ENCODE measurements at regions not wholly inside any gene's neighbourhood (a gene's known extent, or its start where the extent isn't known, plus 50 kb on each side); places are given as distances from the start of the nearest gene placed in this dataset.

DNA sequence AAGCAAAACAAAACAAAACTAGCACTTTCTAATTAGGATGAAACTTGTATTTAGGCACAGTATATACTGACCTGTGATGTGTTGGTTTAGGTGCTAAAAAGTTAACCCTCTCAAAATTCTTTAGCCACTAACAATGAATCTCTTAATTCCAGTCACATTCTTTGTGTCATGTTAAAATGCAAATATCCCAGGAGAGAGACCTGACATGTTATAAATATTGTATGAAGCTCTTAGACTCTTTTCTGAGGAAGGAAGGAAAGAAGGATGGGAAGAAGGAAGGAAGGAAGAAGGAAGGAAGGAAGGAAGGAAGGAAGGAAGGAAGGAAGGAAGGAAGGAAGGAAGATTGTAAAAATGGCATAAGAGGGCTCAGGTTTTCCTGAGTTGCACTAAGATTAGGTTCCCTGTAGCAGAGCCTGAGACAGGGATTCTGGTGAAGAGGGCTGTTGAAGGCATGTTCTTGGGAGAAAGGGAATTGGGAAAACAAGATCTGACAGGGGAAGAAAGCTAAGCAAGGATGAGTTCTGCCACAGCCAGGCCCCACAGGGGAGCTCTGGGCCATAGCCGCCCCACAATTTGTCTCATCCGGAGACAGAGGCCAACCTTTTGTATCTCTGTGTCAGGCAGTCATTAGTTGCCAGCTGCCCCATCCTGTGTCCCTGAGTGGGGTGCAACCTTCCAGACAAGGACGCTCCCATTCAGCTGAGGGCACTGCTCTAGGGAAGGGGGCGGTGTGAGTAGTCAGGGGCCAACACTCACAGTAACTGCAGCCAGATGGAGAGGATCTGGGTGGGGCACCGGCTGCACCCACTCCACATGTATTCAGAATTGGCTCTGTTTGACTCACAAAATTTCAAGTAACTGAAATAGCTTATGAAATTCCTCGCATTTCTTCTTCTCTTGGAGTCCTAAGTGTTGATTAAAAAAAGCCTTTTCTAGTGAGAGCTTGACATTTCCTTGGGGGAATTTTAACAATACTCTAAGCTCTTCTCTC lies 189.3 kb upstream of the ARG1 start:
- DNase-seq = no peak

DNA sequence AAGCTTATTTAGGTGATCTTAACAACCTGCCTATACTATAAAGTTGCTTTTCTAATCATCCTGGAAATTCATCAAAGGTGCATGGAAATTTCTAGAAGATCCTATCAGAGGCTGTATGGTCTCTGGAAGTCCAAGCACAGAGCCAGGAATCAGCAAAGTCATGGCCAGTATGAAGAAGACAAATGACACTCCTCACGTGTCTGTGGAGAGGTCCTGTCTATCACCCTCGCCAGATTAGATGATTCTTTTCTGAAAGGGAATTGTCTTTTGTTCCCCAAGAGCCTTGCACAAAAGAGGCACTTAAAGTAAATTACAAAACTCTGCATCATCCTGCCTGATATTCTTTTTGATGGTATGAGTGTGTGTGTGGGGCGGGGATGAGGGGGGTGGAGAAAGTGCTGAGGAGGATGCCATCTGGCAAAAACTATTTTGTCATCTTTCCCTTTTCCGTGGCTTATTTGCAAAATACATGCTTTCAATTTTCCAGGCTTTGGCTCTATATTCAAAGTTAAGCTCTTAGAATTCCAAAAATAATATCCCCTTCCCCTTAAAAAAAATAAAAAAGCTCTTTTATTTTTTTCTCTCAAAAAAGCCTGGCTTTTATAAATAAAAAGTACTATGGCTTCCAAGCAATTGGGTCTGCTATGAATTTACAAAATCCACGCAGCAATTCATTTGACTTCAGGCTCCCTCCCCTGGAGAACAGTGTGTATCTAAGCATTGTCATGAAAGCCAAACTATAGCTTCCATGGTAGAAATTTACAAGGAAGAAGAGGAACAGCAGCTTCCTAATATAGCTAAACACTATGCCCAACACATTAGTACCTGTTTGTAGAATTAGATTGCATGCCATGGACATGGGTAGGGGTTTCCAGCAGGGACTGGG lies 185.2 kb upstream of the ARG1 start:
- DNase-seq = no peak

DNA sequence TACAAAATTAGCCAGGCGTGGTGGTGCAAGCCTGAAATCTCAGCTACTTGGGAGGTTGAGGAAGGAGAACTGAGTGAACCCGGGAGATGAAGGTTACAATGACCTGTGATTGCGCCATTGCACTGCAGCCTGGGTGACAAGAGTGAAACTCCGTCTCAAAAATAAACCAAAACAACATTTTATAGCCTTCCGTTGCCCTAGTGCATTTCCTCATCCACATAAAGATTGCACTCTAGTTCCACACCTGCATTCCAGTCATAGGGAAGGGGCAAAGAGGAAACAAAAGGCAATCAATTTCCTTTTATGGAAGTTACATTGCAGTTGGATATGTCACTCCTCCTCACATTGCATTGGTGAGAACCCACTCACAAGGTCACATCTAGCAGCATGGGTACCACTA lies 182.7 kb upstream of the ARG1 start:
- no peak for DNase-seq

DNA sequence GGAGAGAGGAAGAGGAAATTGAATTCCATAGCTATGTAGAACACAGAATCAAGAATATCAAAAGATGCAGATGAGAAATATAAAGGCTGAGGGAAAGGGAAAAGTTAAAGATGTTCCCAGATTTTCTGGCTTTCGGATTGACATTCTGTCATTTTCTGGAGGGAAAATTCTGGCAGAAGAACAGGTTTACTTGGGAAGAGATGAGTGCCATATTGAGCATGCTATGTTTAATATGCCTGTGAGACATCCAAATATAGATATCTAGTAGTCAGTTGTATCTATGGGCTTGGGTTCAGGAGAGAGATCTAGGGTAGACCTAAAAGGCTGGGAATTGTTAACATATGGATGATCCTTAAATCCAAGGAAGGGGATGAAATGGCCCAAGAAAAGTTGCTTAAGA lies 181.9 kb upstream of the ARG1 start:
- DNase-seq = no peak

DNA sequence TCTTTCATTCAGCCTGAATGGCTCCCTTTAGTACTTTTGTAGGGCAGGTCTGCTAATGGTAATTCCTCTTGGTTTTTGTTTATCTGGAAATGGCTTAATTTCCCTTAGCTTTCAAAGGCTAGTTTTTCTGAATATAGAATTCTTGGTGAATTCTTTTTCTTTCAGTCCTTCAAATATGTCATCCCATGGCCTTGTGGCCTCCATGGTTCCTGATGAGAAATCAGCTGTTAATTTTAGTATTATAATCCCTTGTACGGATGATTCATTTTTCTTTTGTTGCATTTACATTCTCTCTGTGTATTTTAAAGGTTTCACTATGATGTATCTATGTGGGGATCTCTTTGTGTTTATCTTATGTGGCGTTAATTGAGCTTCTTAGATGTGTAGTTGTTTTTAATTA lies 179.6 kb upstream of the ARG1 start:
- DNase-seq = no peak

DNA sequence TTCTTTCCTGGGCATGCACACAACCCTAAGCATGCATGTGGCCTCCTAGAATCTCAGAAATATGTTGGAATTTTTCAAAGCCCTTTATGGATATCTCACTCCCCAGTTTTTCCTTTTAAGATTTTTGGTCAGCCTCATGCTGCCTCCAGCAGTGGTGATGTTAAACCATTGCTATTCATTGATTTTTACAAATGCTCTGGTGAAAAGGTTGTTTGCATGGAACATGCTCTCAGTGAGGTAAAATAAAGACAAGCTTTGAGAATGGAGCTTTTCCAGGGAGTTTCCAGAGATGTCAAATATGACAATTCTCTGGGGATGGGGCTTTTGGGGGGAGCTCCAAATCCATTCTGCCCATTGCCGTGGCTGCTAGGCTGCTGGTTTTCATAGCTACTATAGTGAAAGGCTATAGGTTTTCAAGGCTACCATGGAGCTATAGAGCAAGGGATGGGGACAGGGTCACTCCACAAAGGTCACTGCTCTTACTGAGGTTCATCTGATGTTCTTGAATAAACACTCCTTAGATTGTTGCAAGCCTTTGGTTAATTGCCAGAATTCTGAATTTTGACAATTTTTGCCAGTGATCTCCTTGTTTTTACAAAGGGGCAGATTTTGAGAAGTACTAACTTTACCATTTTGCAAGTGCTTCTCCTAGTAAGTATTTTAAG lies 178.1 kb upstream of the ARG1 start:
- DNase-seq = no peak

DNA sequence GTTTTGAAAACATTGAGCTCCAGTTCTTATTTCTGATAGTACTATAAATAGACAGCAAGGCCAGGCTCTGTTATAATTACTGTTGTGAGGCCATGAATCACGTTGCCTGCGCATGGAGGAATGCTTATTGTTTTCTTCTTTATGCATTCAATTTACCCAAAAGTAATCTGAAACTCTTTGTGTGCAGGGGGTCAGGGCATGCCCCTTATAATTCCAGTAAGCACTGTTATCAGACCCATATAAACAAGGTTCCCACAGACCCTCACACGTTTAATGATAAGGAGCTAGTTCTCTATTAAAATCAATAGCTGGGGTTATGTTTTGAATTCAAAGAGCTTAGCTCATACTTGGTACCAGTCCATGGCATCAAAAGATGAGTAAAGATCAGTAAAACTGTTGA lies 174.8 kb upstream of the ARG1 start:
- DNase-seq = no peak

DNA sequence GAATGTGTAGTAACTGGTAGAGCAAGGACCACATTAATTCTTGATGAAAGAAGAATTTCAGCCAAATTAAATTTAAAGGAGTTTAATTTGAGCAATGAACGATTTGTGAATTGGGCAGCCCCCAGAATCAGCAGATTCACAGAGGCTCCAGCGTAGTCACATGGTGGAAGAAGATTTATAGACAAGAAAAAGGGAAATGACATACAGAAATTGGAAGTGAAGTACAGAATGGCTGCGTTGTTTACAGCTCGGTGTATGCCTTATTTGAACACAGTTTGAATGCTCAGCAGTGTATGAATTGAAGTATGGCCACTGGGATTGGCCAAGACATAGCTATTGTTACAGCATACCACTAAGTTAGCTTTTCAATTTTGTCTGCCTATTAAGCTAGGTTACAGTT lies 173.6 kb upstream of the ARG1 start:
- DNase-seq = no peak

DNA sequence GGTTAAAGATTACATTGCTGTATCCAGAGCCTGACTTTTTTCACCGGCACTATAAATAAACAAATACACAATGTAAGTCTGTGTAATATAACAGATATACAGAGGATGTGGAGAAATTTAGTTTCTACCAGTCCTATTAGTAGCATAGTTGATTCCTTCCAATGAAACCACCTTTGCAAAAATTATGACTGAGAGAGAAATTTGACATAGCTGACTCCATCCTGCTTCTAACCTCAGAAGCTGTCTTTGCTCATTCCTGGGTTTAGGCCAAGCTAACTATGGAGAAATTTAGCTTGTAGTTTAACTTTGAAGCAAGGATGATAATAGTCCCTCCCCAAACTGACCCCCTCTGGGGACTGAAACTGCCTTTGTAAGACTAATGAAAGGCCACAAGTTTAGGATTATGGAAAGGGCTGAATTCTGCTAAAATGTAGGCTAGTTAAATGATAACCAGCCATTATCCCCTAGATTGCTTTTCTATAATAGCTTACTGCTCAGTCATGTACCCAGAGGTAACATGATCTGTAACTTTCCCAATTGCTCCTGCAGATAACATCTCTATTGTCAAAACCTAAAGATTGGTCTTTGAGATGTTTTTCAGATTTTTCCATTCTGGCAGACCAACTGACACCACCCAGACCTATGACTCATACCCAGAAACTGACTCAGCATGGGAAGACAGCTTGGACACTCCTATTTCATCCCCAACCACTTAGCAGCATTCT lies 172.8 kb upstream of the ARG1 start:
- DNase-seq = peak; percentile 42

DNA sequence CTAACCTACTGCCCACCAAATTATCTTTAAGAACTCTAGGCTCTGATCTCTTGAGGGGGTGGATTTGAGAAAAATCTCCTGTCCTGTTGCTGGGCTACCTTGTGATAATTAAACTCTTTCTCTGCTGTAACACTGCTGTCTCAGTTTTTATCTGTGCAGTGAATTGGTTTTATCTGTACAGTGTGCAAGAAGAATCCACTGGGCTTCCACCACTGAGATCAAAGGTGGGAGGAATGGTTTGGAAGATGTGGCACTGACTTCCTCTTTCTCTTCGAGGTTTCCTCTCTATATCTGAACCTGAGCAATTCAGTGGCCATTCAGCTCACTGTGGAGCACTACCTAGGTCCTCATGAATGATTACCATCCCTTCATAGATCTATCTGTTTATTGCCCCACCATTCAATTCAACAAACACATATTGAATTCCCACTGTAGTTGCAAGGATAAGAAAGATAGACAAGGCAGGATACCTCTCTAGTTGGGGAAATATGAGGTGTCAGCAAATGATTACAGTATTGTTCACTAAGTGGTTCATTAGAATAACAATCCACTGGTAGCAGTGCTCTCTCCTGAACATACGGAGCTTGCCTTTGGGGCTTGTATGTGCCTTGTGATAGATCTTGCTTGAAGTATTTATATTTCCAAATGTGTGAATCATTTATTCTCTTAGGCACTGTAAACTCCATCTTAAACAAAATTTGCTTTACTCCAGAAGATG lies 172.1 kb upstream of the ARG1 start:
- DNase-seq = no peak

DNA sequence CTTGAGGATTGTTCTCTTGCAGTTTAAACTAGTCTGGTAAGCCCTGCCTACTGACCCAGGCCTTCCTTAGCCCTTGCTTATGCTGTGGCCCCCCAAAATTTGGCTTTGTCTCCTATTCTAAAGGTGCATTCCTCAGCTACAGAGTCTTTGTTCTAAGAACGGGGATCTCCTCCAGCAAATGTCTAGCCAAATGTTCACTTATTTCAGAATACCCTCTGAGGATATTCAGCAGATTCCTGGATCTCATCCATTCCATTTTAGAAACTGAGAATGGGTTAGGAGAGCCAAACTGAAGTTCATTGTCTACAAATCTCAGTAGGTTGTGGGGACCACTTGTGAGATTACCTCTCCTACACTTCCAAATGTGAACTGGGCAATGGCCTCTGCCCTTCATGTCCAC lies 164.2 kb upstream of the ARG1 start:
- DNase-seq = no peak

DNA sequence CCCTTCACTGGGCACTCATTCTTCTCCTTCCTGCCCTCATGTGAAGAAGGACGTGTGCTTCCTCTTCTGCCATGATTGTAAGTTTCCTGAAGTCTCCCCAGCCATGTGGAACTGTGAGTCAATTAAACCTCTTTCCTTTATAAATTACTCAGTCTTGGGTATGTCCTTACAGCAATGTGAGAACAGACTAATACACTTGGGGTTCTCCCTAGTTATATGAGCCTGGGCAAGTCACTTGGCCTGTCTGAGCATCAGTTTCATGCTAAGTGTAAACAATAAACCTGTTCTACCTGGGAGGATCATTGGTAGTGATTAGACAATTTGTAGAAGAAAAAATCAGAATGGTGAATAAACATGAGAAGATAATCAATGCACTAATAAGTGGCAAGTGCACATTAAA lies 162.2 kb upstream of the ARG1 start:
- DNase-seq = no peak

DNA sequence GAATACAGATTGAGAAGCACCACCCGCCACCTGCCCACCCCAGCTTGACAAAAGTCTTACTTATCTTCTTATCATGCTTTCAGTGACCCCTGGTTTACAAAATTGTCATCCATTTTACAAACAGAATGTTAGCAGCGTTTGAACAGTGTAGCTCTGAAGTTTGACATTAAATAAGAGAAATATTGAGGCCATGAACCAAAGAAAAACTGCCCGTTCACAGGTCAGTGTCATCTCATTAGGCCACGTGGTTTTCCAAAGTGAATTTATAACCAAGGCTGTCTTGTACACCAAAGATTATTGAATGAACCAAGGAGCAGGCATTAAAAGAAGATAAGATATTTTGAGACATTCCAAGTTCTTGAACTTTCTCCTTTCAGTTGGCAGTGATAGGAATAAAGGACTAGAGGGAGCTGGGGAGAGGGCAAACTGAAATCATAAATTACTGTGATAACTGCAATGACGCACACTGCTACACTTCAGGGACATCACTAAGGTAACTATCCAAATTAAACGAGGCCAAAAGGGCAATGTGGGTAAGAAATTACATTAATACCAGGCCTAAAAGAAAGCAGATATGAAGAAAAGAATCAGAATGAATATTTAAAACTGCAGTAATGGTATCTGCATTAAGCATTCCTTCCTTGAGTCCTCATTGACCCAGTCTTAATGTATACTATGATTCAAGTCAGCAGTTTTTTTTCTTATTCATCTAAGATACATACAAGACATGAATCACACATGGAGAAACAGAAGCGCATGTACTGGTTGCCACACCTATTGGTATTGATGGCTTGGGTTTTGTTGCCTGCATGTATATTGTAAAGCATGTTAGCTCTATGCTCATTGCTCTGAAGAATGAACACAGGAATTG lies 159.8 kb upstream of the ARG1 start:
- no peak for DNase-seq

DNA sequence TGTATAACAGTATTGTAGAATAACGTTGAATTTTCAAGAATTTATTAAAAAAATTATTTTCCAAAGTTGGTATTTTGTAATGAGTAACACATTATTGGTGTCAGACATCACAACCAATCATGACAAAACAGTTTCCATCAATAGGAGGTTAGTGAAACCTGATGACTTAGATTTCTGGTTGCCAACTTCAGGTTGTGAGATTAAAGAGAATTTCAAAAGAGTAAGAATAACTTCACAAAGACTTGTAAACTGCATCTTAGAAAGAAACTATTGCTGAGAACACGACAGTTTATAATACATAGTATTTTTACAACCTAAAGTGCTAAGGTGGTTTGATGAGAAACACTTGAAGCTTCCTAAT lies 159.2 kb upstream of the ARG1 start:
- DNase-seq = no peak

DNA sequence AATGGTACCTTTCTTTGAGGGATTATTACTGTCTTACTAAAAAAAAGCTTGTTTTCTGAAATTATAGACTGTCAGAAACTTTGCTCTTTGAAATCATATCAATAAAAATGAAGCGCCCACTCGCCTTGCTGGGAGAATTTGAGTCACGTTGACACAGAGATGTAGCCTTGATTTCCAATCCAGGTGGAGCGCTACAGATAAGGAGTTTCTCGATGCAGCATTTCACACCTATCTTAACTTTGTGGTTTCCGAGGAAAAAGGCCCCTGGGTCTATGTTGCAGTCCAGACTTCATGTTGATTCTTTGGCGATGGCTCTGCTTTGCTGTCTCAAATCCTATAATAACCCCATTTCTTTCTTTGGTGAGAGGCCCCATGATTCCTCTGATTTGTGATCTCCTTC lies 158.1 kb upstream of the ARG1 start:
- DNase-seq = no peak

DNA sequence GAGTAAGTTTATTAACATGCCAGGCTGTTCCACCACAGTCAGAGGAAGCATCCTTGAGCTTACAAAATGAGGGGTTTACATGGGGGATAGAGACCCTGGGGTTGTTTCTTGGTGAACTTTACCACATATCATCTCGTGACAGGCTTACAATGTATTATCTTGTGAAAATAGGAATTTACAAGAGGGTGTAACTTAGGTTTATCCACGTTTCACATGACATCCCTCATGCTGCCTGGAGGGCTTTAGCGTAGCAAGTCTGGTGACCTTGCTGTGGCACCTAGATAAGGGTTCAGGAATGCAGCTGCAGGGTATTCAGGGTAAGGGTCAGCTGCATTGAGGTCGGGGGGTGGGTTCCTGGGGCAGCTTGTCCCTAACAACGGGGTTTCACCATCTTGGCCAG lies 154.6 kb upstream of the ARG1 start:
- DNase-seq = no peak

DNA sequence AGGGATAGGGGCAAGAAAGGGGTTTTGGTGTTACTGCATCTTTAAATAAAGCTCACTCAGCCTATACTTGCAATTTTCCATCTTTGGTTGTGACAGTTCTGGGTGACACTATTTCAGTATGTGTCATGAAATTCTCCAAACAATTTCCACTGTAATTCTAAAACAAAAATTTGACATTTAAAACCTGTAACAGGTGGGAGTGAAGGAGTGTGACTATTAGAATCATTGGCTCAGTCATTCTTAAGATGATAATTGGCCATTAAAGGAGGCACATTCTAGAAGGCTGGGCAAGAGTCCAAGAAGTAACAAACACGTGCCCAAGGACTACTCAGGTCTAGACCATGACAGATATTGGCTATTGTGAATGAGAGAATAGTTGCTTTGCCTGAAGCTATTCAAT lies 153.3 kb upstream of the ARG1 start:
- DNase-seq = no peak

DNA sequence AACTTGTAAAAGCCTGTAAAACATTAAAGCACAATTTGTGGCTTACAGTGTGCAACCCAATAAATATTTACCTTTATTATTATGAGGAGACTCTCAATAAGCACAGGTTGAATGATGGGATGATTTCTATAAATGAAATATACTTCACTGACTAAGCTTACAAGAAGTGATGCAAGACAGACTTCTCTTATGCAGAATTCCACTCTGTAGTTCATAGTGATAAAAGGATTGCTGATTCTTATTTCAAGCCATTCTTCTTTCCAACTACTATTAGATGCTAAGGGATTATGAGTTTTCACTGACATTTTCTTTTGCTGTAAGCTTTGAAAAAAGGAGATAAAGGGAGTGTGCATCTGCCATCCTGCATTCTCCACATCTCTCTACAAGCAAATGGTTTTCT lies 149.0 kb upstream of the ARG1 start:
- DNase-seq = no peak

DNA sequence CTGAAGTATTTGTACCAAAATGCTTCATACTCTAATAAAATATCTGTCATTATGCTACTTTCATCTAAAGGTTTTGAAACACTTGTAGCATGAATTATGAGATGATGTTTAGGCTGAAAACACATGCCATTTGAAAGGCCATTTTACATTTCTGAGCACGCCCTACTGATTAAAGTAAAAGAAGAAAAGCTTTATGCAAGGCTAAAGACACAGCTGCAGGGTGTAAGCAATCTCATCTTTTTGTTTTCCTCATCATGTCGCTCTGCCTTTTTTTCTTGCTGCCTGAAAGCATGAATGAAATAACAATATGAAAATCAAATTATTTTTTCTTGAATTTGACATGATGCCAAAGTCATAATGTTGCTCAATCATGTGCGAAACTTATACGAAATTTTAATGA lies 148.6 kb upstream of the ARG1 start:
- no peak for DNase-seq

DNA sequence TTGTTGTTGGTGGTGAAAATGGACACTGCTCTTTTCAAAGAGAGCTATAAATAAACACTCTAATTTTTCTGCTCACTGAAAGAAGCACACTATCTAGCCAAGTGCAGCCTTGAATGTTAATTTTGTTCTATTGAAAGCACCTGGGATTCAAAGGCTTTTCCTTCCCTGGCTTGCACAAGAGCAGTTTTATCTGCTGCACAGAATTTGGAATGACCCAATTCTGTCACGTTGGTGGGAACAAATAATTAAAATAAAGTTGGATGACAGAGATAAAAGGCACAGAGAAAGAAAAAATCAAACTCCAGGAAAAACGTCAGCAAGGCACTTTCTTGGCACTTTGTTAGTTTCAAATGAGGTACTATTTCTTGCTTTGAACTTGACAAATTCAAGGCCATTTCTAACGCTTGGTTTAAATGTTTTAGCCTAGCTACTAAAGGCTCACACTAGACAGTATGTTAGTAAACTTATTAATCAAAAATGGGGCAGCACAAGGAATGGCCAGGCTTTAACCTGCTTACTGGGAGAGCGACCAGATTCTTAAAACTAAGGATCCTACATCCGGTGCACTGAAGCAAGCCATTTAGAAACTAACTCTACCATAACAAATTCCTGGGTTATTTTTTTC lies 145.5 kb upstream of the ARG1 start:
- DNase-seq = no peak

DNA sequence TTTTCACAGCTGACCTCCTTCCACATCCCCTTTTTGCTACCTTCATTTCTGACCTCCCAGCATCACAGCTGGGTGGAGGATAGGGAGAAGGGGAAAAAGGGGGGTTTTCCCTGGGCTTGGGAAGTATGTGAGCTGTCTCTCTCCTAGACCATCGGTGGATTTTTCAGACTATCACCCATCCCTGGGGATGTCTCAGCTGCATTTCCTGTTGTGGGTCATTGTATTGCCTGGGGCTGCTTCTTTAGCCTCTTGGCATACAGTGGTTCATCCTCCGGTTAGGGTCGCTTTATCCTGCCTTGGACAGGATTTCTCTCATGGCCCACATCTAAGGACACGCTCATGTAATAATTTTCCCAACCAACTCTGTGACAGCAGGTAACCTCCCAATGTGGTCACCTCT lies 142.5 kb upstream of the ARG1 start:
- DNase-seq = no peak

All from amniotic stem cell (primary cell).